Osteoblast (primary cell): ENCODE measurements at regions not wholly inside any gene's neighbourhood (a gene's known extent, or its start where the extent isn't known, plus 50 kb on each side); places are given as distances from the start of the nearest gene placed in this dataset.
A peak's percentile ranks its signal among the peaks of the same experiment; 100 is the strongest.

Experiments used
- DNase-seq: peaks from one replicate; pipeline ENCODE4 v3.0.0; 2011; ENCODE audit warnings: low spot score, mixed read lengths; ENCODE audit not compliant: insufficient read length; ENCODE audit errors: missing footprints
- H2AFZ ChIP-seq: 2 replicates; pipeline ENCODE4 v1.6.0; 2011; ENCODE audit warnings: mild to moderate bottlenecking, low read length
- H3K27ac ChIP-seq: 2 replicates; pipeline ENCODE4 v1.5.1; 2011; ENCODE audit warnings: mild to moderate bottlenecking, low read depth, low read length, moderate library complexity
- H3K27me3 ChIP-seq: 2 replicates; pipeline ENCODE4 v1.6.0; 2012; ENCODE audit warnings: mild to moderate bottlenecking, control low read depth, inconsistent platforms, low read length, moderate library complexity; ENCODE audit not compliant: insufficient read depth
- H3K36me3 ChIP-seq: 2 replicates; pipeline ENCODE4 v1.5.1; 2011; ENCODE audit warnings: mild to moderate bottlenecking, low read length, control low read depth, moderate library complexity; ENCODE audit not compliant: insufficient read depth
- H3K4me1 ChIP-seq: 2 replicates; pipeline ENCODE4 v1.5.1; 2011; ENCODE audit warnings: mild to moderate bottlenecking, low read length, control low read depth, moderate library complexity; ENCODE audit not compliant: insufficient read depth
- H3K4me2 ChIP-seq: 2 replicates; pipeline ENCODE4 v1.6.0; 2011; ENCODE audit warnings: mild to moderate bottlenecking, low read length; ENCODE audit not compliant: insufficient read depth
- H3K4me3 ChIP-seq: fragments of 200-600 bp; sonication (generic); 3 replicates; pipeline ENCODE4 v1.5.1; 2012; ENCODE audit warnings: mild to moderate bottlenecking, low read length, inconsistent platforms; ENCODE audit not compliant: insufficient read depth
- H3K79me2 ChIP-seq: 2 replicates; pipeline ENCODE4 v1.6.0; 2012; ENCODE audit warnings: mild to moderate bottlenecking, low read length, control low read depth, inconsistent platforms; ENCODE audit not compliant: insufficient read depth
- H3K9me3 ChIP-seq: 2 replicates; pipeline ENCODE4 v1.5.1; 2011; ENCODE audit warnings: low read depth, low read length, control low read depth
- H4K20me1 ChIP-seq: 2 replicates; pipeline ENCODE4 v1.6.0; 2012; ENCODE audit warnings: mild to moderate bottlenecking, low read length, control low read depth; ENCODE audit not compliant: insufficient read depth
- CTCF ChIP-seq: IDR thresholded peaks from 2 replicates; pipeline ENCODE4 v1.5.1; 2011; ENCODE audit warnings: mild to moderate bottlenecking, low read depth, low read length, moderate library complexity; ENCODE audit errors: extremely low read depth

GRCh38 chr7:50962962-50963374 lies 180.3 kb upstream of the GRB10 start:
- no peak overlapping the region for H3K4me3 ChIP-seq
- no peaks in the 10 kb centered on the region for H4K20me1 ChIP-seq
- H3K36me3 ChIP-seq, result no peaks in the 10 kb centered on the region
- no peak overlapping the region for H3K4me2 ChIP-seq
- H3K27ac ChIP-seq, result no peak overlapping the region
- H3K79me2 ChIP-seq, result no peaks in the 10 kb centered on the region
- no peak for TF ChIP-seq CTCF
- H3K9me3 ChIP-seq, result no peaks in the 10 kb centered on the region
- H3K27me3 ChIP-seq, result no peaks in the 10 kb centered on the region
- peaks cover 13% of the 10 kb centered on the region for H3K4me1 ChIP-seq
- H2AFZ ChIP-seq, result peak overlapping the region; percentile 45
- peak; percentile 90 for DNase-seq

GRCh38 chr7:50962281-50962883 lies 179.7 kb upstream of the GRB10 start:
- no peak for DNase-seq
- no peaks in the 10 kb centered on the region for H3K79me2 ChIP-seq
- H3K4me3 ChIP-seq, result no peak overlapping the region
- H3K27me3 ChIP-seq, result no peaks in the 10 kb centered on the region
- H2AFZ ChIP-seq, result peak overlapping the region; percentile 45
- H3K36me3 ChIP-seq, result no peaks in the 10 kb centered on the region
- H3K4me2 ChIP-seq, result no peak overlapping the region
- peaks cover 13% of the 10 kb centered on the region for H3K4me1 ChIP-seq
- H3K9me3 ChIP-seq, result no peaks in the 10 kb centered on the region
- no peak for TF ChIP-seq CTCF
- no peaks in the 10 kb centered on the region for H4K20me1 ChIP-seq
- H3K27ac ChIP-seq, result no peak overlapping the region

- no peak overlapping the region for H2AFZ ChIP-seq
- no peaks in the 10 kb centered on the region for H3K79me2 ChIP-seq
- no peak for TF ChIP-seq CTCF
- no peak for DNase-seq
- H4K20me1 ChIP-seq, result no peaks in the 10 kb centered on the region
- no peaks in the 10 kb centered on the region for H3K9me3 ChIP-seq
- H3K27ac ChIP-seq, result no peak overlapping the region
- no peak overlapping the region for H3K4me2 ChIP-seq
- H3K4me3 ChIP-seq, result no peak overlapping the region
- no peaks in the 10 kb centered on the region for H3K27me3 ChIP-seq
- no peaks in the 10 kb centered on the region for H3K36me3 ChIP-seq
- peaks cover 13% of the 10 kb centered on the region for H3K4me1 ChIP-seq
Measured at GRCh38 chr7:50960621-50961310, 178.1 kb upstream of the GRB10 start.

GRCh38 chr7:50959991-50960390 lies 177.3 kb upstream of the GRB10 start:
- DNase-seq, result no peak
- Histone ChIP-seq H3K4me3 (no peak overlapping the region), H3K36me3 (no peaks in the 10 kb centered on the region), H3K9me3 (no peaks in the 10 kb centered on the region), H2AFZ (no peak overlapping the region), H3K79me2 (no peaks in the 10 kb centered on the region), H3K4me1 (peaks cover 13% of the 10 kb centered on the region), H3K27me3 (no peaks in the 10 kb centered on the region), H3K4me2 (no peak overlapping the region), H4K20me1 (no peaks in the 10 kb centered on the region), H3K27ac (no peak overlapping the region)
- no peak for TF ChIP-seq CTCF
